ENCODE measurements at regions not wholly inside any gene's neighbourhood (a gene's known extent, or its start where the extent isn't known, plus 50 kb on each side); places are given as distances from the start of the nearest gene placed in this dataset.

- TF ChIP-seq TCF3 (CRISPR knock-in tag; IDR thresholded peaks at IDR 0.05) (peak; percentile 68), GABPB1 (CRISPR knock-in tag; IDR thresholded peaks at IDR 0.05) (peak; percentile 26; the same call in 1 of the 2 replicates), ETV1 (tag; conservative IDR thresholded peaks at IDR 0.05; ENCODE audit: low read depth) (peak; percentile 53; the same call in 1 of the 2 replicates), BHLHE40 (IDR thresholded peaks at IDR 0.05; ENCODE audit: low read length) (peak; percentile 70), MEF2D (tag; conservative IDR thresholded peaks at IDR 0.05; ENCODE audit: low read depth) (no peak), ZBTB5 (IDR thresholded peaks at IDR 0.05) (no peak), EP300 (IDR thresholded peaks at IDR 0.05; ENCODE audit: low read length) (peak; percentile 4; the same call in 1 of the 2 replicates), RREB1 (CRISPR knock-in tag; IDR thresholded peaks at IDR 0.05) (no peak), ZNF75A (CRISPR knock-in tag; IDR thresholded peaks at IDR 0.05) (no peak), MGA (IDR thresholded peaks at IDR 0.05) (peak; percentile 66)
Measured at GRCh38 chr6:137970368-137970767, 103.3 kb downstream of the TNFAIP3 start (continued).

Data from K562 (cell line).